ENCODE measurements at regions not wholly inside any gene's neighbourhood (a gene's known extent, or its start where the extent isn't known, plus 50 kb on each side); places are given as distances from the start of the nearest gene placed in this dataset.

GRCh38 chr11:121741761-121742361 lies 289.1 kb upstream of the SORL1-AS1 start:
- H3K4me3 ChIP-seq (ENCODE audit: low read depth, low read length) = no peak overlapping the region
- DNase-seq (ENCODE audit: low read depth) = no peak
- no peak for TF ChIP-seq CTCF (IDR thresholded peaks at IDR 0.05; ENCODE audit: insufficient read depth, low read depth, low read length, missing control alignments)

GRCh38 chr11:121741351-121741760 lies 288.6 kb upstream of the SORL1-AS1 start:
- no peak overlapping the region for H3K4me3 ChIP-seq (ENCODE audit: low read depth, low read length)
- DNase-seq (ENCODE audit: low read depth) = no peak
- TF ChIP-seq CTCF (IDR thresholded peaks at IDR 0.05; ENCODE audit: insufficient read depth, low read depth, low read length, missing control alignments) = no peak

- no peak for TF ChIP-seq CTCF (IDR thresholded peaks at IDR 0.05; ENCODE audit: insufficient read depth, low read depth, low read length, missing control alignments)
- no peak for DNase-seq (ENCODE audit: low read depth)
- no peak overlapping the region for H3K4me3 ChIP-seq (ENCODE audit: low read depth, low read length)
These were observed 288.1 kb upstream of the SORL1-AS1 start for GRCh38 chr11:121740902-121741301.

GRCh38 chr11:121733858-121734257 lies 281.1 kb upstream of the SORL1-AS1 start:
- no peak for TF ChIP-seq CTCF (IDR thresholded peaks at IDR 0.05; ENCODE audit: insufficient read depth, low read depth, low read length, missing control alignments)
- no peak for DNase-seq (ENCODE audit: low read depth)
- no peak overlapping the region for H3K4me3 ChIP-seq (ENCODE audit: low read depth, low read length)

- no peak for DNase-seq (ENCODE audit: low read depth)
- TF ChIP-seq CTCF (IDR thresholded peaks at IDR 0.05; ENCODE audit: insufficient read depth, low read depth, low read length, missing control alignments) = no peak
These were observed 275.2 kb upstream of the SORL1-AS1 start for GRCh38 chr11:121727942-121728341.

GRCh38 chr11:121723246-121723741 lies 270.5 kb upstream of the SORL1-AS1 start:
- no peak overlapping the region for H3K4me3 ChIP-seq (ENCODE audit: low read depth, low read length)
- no peak for TF ChIP-seq CTCF (IDR thresholded peaks at IDR 0.05; ENCODE audit: insufficient read depth, low read depth, low read length, missing control alignments)
- DNase-seq (ENCODE audit: low read depth) = no peak

More at GRCh38 chr11:121727942-121728341, 275.2 kb upstream of the SORL1-AS1 start:
- H3K4me3 ChIP-seq (ENCODE audit: low read depth, low read length) = no peak overlapping the region

Measured in GM12865 (cell line).